Naive thymus-derived CD4-positive, alpha-beta T cell (primary cell): ENCODE measurements at regions not wholly inside any gene's neighbourhood (a gene's known extent, or its start where the extent isn't known, plus 50 kb on each side); places are given as distances from the start of the nearest gene placed in this dataset.

Source experiments
- ATAC-seq: fragments of 150-1000 bp; cut with Tn5 transposase; 2 replicates; pipeline ENCODE4 v1.10.0; 2021; ENCODE audit warnings: mild to moderate bottlenecking, moderate library complexity
- CTCF ChIA-PET: fragments of 350-600 bp; sonication (Branson Sonifier 250); formaldehyde crosslinking; loops from one replicate; lab custom pipeline; 2021; ENCODE audit warnings: antibody characterized with exemption; lab: Charles Lee
- POLR2A ChIA-PET: fragments of 350-600 bp; sonication (Branson Sonifier 250); formaldehyde crosslinking; loops from one replicate; lab custom pipeline; 2021; ENCODE audit warnings: antibody characterized with exemption, inconsistent platforms; lab: Charles Lee
- DNase-seq, 9 donors: peaks; one replicate each; pipeline versions ENCODE4 v3.0.0 to v3.0.0-alpha.2; 2020 to 2022; ENCODE audit warnings: mixed read lengths in 1 of 9
- H3K27ac ChIP-seq: one replicate; pipeline ENCODE4 v1.7.0; 2013; ENCODE audit warnings: mild to moderate bottlenecking, low read depth, low read length, moderate library complexity
- H3K27me3 ChIP-seq, 2 donors: one replicate each; pipeline ENCODE4 v1.7.0; 2013; ENCODE audit warnings: low read length in 2 of 2, mild to moderate bottlenecking in 2 of 2, moderate library complexity in 2 of 2; ENCODE audit not compliant: control insufficient read depth in 2 of 2, insufficient read depth in 2 of 2
- H3K36me3 ChIP-seq, 3 experiments: 1 replicate in 2 of 3; 2 replicates in 1 of 3; pipeline ENCODE4 v1.7.0; 2013; ENCODE audit warnings: low read length in 3 of 3, mild to moderate bottlenecking in 3 of 3, moderate library complexity in 1 of 3; ENCODE audit not compliant: insufficient read depth in 3 of 3, control insufficient read depth in 2 of 3
- H3K4me1 ChIP-seq, 2 donors: one replicate each; pipeline ENCODE4 v1.7.0; 2013; ENCODE audit warnings: low read length in 2 of 2, mild to moderate bottlenecking in 2 of 2, moderate library complexity in 1 of 2; ENCODE audit not compliant: control insufficient read depth in 2 of 2, insufficient read depth in 2 of 2
- H3K4me3 ChIP-seq: 2 replicates; pipeline ENCODE4 v1.7.0; 2013; ENCODE audit warnings: mild to moderate bottlenecking, low read length
- H3K9me3 ChIP-seq, 3 experiments: 1 replicate in 2 of 3; 2 replicates in 1 of 3; pipeline ENCODE4 v1.7.0; 2013; ENCODE audit warnings: low read length in 3 of 3; ENCODE audit not compliant: control insufficient read depth in 2 of 3
- H3K27ac Mint-ChIP-seq, 9 donors: one replicate each; pipeline ENCODE4 v1.8.0; 2020 to 2022; ENCODE audit warnings: mixed read lengths in 9 of 9, mild to moderate bottlenecking in 8 of 9, moderate library complexity in 5 of 9, inconsistent platforms in 2 of 9
- H3K27me3 Mint-ChIP-seq, 5 donors: one replicate each; pipeline ENCODE4 v1.8.0; 2021 to 2022; ENCODE audit warnings: mixed read lengths in 5 of 5, mild to moderate bottlenecking in 1 of 5
- H3K36me3 Mint-ChIP-seq, 5 donors: one replicate each; pipeline ENCODE4 v1.8.0; 2020 to 2022; ENCODE audit warnings: mixed read lengths in 5 of 5, mild to moderate bottlenecking in 3 of 5, inconsistent platforms in 1 of 5
- H3K4me1 Mint-ChIP-seq, 7 donors: one replicate each; pipeline ENCODE4 v1.8.0; 2020 to 2022; ENCODE audit warnings: mixed read lengths in 7 of 7, mild to moderate bottlenecking in 3 of 7, inconsistent platforms in 1 of 7
- H3K4me3 Mint-ChIP-seq, 10 donors: one replicate each; pipeline ENCODE4 v1.8.0; 2020 to 2022; ENCODE audit warnings: mild to moderate bottlenecking in 10 of 10, mixed read lengths in 10 of 10, moderate library complexity in 6 of 10, inconsistent platforms in 2 of 10
- H3K9me3 Mint-ChIP-seq, 11 donors: one replicate each; pipeline ENCODE4 v1.8.0; 2020 to 2022; ENCODE audit warnings: mixed read lengths in 11 of 11, mild to moderate bottlenecking in 4 of 11, inconsistent platforms in 1 of 11, moderate library complexity in 1 of 11
- intact Hi-C, 2 donors: fragments of 100-400 bp; cut with micrococcal nuclease; formaldehyde crosslinking; loops; one replicate each; pipeline ENCODE4 v1.15.1; 2023

DNA sequence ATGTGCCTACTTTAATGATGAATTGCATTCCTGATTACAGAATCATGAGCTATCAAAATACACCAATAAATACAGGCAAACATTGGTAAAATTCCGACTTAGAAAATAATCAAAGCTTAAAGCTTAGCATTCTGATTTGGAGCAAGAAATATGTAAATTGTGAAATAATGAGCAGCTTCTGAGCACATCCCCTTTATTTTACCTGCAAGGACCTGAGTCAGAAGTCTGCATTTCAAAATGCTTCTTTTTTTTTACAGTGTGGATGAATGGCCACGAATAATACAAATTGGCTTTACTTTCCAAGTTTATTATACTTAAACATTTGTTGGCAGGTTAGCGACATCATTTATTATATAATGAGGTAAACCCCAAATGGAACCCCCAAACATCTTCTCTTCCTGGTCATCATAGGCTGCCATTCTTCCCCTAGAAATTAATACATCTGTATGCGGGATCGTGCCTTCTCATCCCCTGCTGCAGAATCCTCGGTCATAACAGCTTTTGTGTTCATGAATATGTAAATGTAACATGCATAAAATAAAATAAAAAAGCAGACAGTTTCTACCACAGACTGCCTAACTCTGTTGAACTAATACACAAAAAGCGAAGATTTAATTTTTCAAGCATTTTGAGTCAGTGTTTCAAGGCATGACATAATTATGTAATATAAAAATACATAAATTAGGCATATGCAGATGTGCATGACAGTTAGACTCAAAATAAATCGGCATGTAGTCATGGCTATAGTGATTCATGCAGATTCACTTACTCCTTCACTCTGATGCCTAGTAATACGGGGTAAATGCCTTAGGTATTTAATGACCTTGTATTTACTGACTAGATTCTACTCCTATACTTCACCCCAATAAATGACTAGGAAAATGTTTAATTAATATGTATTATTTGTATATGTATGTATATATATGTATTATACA, 339.7 kb downstream of the USP25 start:
- no peaks in the 10 kb centered on the region for H3K9me3 ChIP-seq
- POLR2A ChIA-PET = no interaction called here
- no peaks in the 10 kb centered on the region for H3K4me1 Mint-ChIP-seq
- DNase-seq = no peak
- intact Hi-C loops = no loop called here
- H3K4me1 ChIP-seq = no peaks in the 10 kb centered on the region
- no peak overlapping the region for H3K4me3 ChIP-seq
- no peak overlapping the region for H3K4me3 Mint-ChIP-seq
- ATAC-seq = no peak
- H3K27me3 Mint-ChIP-seq = peaks cover 0 to 15% (median 0%) of the 10 kb centered on the region in 5 donors
- H3K27ac Mint-ChIP-seq = no peak overlapping the region
- CTCF ChIA-PET = no interaction called here
- no peaks in the 10 kb centered on the region for H3K36me3 Mint-ChIP-seq
- no peaks in the 10 kb centered on the region for H3K9me3 Mint-ChIP-seq
- no peaks in the 10 kb centered on the region for H3K36me3 ChIP-seq
- no peaks in the 10 kb centered on the region for H3K27me3 ChIP-seq
- no peak overlapping the region for H3K27ac ChIP-seq

DNA sequence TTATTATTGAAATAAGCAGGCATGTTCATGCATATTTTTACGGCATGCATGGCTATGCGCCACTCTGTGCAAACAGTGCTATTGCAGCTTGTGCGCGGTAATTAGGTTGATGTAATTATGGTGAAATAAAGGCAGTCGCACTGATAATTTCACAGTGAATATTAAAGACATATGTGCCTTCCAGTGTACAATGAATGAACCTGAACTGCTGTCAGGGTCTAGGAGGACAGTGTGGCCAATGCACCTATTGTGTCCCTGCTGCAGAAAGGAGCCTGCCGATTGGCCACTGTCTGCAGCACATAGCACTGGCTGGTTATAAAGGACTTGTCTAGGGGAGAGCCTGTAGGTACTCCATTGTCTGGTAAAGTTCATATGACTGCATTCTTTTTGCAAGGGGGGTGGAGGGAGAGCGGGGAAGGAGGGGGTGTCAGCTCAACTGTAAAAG, 340.4 kb downstream of the USP25 start:
- intact Hi-C loops = no loop called here
- no peaks in the 10 kb centered on the region for H3K4me1 ChIP-seq
- Mint-ChIP-seq H3K4me1 (no peaks in the 10 kb centered on the region), H3K9me3 (no peaks in the 10 kb centered on the region), H3K4me3 (no peak overlapping the region), H3K27me3 (peaks cover 0 to 15% (median 0%) of the 10 kb centered on the region in 5 donors), H3K36me3 (no peaks in the 10 kb centered on the region), H3K27ac (no peak overlapping the region)
- ATAC-seq = no peak
- H3K9me3 ChIP-seq = no peaks in the 10 kb centered on the region
- DNase-seq = no peak
- no peaks in the 10 kb centered on the region for H3K27me3 ChIP-seq
- H3K27ac ChIP-seq = no peak overlapping the region
- ChIA-PET POLR2A (no interaction called here), CTCF (no interaction called here)
- no peaks in the 10 kb centered on the region for H3K36me3 ChIP-seq
- no peak overlapping the region for H3K4me3 ChIP-seq

DNA sequence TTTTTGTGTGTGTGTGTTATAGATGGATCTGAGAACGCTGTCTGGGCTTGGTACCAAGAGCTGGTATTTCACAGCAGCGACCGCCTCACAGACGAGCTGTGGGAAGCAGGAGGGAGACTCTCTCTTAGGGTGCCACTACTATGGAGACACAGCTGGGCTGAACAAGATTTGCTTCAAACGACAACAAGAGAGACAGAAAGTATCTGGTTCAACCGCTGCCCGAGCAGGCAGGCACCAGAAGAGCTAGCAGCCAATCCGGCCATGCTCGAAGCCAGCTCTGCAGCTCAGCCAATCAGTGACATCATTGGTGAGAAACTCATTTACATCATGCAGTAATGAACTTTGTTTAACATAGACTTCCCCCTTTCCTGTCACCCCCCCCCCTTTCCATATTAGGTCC, 341.3 kb downstream of the USP25 start:
- intact Hi-C loops = no loop called here
- Histone ChIP-seq H3K27me3 (no peaks in the 10 kb centered on the region), H3K27ac (no peak overlapping the region), H3K36me3 (no peaks in the 10 kb centered on the region), H3K4me3 (no peak overlapping the region), H3K9me3 (no peaks in the 10 kb centered on the region), H3K4me1 (no peaks in the 10 kb centered on the region)
- H3K27me3 Mint-ChIP-seq = peaks cover 0 to 15% (median 0%) of the 10 kb centered on the region in 5 donors
- H3K4me3 Mint-ChIP-seq = no peak overlapping the region
- DNase-seq = no peak
- no peak overlapping the region for H3K27ac Mint-ChIP-seq
- no peaks in the 10 kb centered on the region for H3K36me3 Mint-ChIP-seq
- ChIA-PET POLR2A (no interaction called here), CTCF (no interaction called here)
- H3K4me1 Mint-ChIP-seq = no peaks in the 10 kb centered on the region
- ATAC-seq = no peak
- no peaks in the 10 kb centered on the region for H3K9me3 Mint-ChIP-seq

DNA sequence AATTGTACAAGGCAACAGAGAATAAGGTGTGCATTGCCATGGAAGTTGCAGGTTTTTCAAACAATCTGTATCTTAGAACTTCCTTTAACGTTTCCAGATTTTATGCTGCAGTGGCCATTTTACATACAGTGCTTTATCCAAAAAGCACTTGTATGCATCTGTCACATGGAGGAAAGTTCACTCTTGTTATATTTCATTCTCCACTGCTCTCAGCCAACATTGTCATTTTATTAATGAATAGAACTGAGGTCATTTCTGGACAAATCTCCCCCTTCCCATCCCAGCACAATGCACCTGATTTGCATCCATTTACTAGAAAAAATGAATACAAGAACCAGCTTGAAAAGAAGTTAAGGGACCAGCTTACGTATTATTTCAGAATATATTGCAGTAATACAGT, 342.0 kb downstream of the USP25 start:
- Histone ChIP-seq H3K4me3 (no peak overlapping the region), H3K27ac (no peak overlapping the region), H3K4me1 (no peaks in the 10 kb centered on the region), H3K9me3 (no peaks in the 10 kb centered on the region), H3K27me3 (no peaks in the 10 kb centered on the region), H3K36me3 (no peaks in the 10 kb centered on the region)
- Mint-ChIP-seq H3K9me3 (no peaks in the 10 kb centered on the region), H3K36me3 (no peaks in the 10 kb centered on the region), H3K4me3 (no peak overlapping the region), H3K27me3 (peaks cover 0 to 15% (median 0%) of the 10 kb centered on the region in 5 donors), H3K27ac (no peak overlapping the region), H3K4me1 (no peaks in the 10 kb centered on the region)
- DNase-seq = no peak
- intact Hi-C loops = no loop called here
- ATAC-seq = no peak
- CTCF ChIA-PET = no interaction called here
- POLR2A ChIA-PET = no interaction called here

DNA sequence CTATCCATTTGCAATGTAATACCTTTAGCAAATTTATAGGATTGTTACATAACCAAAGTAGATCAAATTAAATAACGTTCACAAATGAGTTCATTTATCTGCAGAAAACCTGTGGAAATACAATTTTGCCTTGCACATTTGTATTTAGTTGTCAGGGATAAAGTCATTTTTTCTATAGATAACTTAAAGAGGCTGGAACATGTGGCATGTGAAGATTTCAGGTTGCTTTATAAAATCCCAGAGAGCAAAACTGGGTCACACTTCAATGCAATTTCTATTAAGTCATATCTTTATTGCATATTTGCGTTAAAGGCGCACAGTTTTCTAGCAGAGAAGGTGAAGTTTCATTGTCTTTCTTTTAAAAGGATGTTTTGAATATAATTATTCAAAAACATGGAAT, 342.4 kb downstream of the USP25 start:
- no peaks in the 10 kb centered on the region for H3K9me3 ChIP-seq
- H3K4me1 ChIP-seq = no peaks in the 10 kb centered on the region
- DNase-seq (no peak), ATAC-seq (no peak)
- ChIA-PET POLR2A (no interaction called here), CTCF (no interaction called here)
- intact Hi-C loops = no loop called here
- Mint-ChIP-seq H3K4me3 (no peak overlapping the region), H3K27ac (no peak overlapping the region), H3K27me3 (peaks cover 0 to 15% (median 0%) of the 10 kb centered on the region in 5 donors), H3K36me3 (no peaks in the 10 kb centered on the region), H3K4me1 (no peaks in the 10 kb centered on the region), H3K9me3 (no peaks in the 10 kb centered on the region)
- no peaks in the 10 kb centered on the region for H3K27me3 ChIP-seq
- no peak overlapping the region for H3K27ac ChIP-seq
- no peak overlapping the region for H3K4me3 ChIP-seq
- H3K36me3 ChIP-seq = no peaks in the 10 kb centered on the region

DNA sequence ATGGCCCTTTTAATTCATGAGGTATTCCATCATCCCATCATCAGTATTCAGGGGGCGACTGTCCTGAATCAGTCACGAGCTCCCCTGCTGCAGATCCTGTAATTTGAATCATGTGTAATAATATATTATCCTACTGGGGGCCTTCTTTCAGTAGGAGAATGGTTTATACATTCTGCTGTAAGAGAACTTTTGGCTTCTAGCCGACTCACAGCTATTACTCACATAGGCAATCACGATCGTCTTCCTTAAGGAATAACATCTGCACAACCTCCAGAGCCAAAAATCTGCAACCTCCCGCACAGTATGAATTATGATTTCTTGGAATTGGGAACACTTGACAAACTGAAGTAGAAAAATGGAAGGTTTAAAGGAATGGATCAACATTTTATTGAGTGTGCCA, 343.0 kb downstream of the USP25 start:
- Histone ChIP-seq H3K36me3 (no peaks in the 10 kb centered on the region), H3K4me1 (no peaks in the 10 kb centered on the region), H3K27ac (no peak overlapping the region), H3K9me3 (no peaks in the 10 kb centered on the region), H3K27me3 (no peaks in the 10 kb centered on the region), H3K4me3 (no peak overlapping the region)
- Mint-ChIP-seq H3K9me3 (no peaks in the 10 kb centered on the region), H3K4me3 (no peak overlapping the region), H3K27me3 (peaks cover 0 to 15% (median 0%) of the 10 kb centered on the region in 5 donors), H3K4me1 (no peaks in the 10 kb centered on the region), H3K27ac (no peak overlapping the region), H3K36me3 (no peaks in the 10 kb centered on the region)
- DNase-seq (no peak), ATAC-seq (no peak)
- intact Hi-C loops = no loop called here
- ChIA-PET POLR2A (no interaction called here), CTCF (no interaction called here)

DNA sequence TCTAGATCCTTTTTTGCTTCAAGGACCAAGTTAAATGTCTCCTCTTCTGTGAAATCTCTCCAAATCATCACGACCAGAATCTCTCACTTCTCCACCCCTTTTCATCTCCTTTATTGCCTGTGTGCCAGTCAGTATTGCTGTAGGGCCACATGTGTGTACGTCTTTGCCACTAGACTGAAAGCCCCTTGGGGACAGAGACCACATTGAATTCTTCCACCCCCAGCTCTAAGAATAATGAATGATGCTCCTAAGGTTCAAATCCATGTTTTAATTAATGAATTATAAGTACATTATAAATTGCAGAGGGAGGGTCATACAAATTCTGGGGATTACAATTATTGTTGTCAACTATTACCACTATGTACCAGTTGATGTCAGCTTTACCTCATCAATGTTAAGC, 343.8 kb downstream of the USP25 start:
- Mint-ChIP-seq H3K9me3 (no peaks in the 10 kb centered on the region), H3K4me3 (no peak overlapping the region), H3K27me3 (peaks cover 0 to 15% (median 0%) of the 10 kb centered on the region in 5 donors), H3K36me3 (no peaks in the 10 kb centered on the region), H3K4me1 (no peaks in the 10 kb centered on the region), H3K27ac (no peak overlapping the region)
- Histone ChIP-seq H3K27me3 (no peaks in the 10 kb centered on the region), H3K9me3 (no peaks in the 10 kb centered on the region), H3K4me3 (no peak overlapping the region), H3K4me1 (no peaks in the 10 kb centered on the region), H3K27ac (no peak overlapping the region), H3K36me3 (no peaks in the 10 kb centered on the region)
- no peak for ATAC-seq
- CTCF ChIA-PET = no interaction called here
- intact Hi-C loops = no loop called here
- DNase-seq = no peak
- POLR2A ChIA-PET = no interaction called here
